GM21528 (cell line): ENCODE measurements at regions not wholly inside any gene's neighbourhood (a gene's known extent, or its start where the extent isn't known, plus 50 kb on each side); places are given as distances from the start of the nearest gene placed in this dataset.

Experiments used
- ATAC-seq: cut with Tn5 transposase; IDR thresholded peaks from one replicate; pipeline ENCODE4 v1.9.1; 2021; ENCODE audit warnings: mild to moderate bottlenecking, moderate library complexity; ENCODE audit not compliant: unreplicated experiment, low FRiP score

GRCh38 chr15:47212222-47213010 lies 504.9 kb upstream of the SEMA6D start:
- no peak for ATAC-seq

GRCh38 chr15:47213883-47214282 lies 503.4 kb upstream of the SEMA6D start:
- no peak for ATAC-seq

- no peak for ATAC-seq
These were observed 499.0 kb upstream of the SEMA6D start for GRCh38 chr15:47218295-47218694.

GRCh38 chr15:47244361-47244760 lies 472.9 kb upstream of the SEMA6D start:
- no peak for ATAC-seq

GRCh38 chr15:47246317-47246716 lies 471.0 kb upstream of the SEMA6D start:
- no peak for ATAC-seq

- ATAC-seq, result no peak
These were observed 458.8 kb upstream of the SEMA6D start for GRCh38 chr15:47258521-47258920.

- no peak for ATAC-seq
These were observed 451.6 kb upstream of the SEMA6D start for GRCh38 chr15:47265686-47266085.

- ATAC-seq, result no peak
These were observed 450.7 kb upstream of the SEMA6D start for GRCh38 chr15:47266566-47266965.

- no peak for ATAC-seq
These were observed 443.4 kb upstream of the SEMA6D start for GRCh38 chr15:47273864-47274263.

GRCh38 chr15:47283246-47283645 lies 434.1 kb upstream of the SEMA6D start:
- no peak for ATAC-seq

GRCh38 chr15:47288794-47289193 lies 428.5 kb upstream of the SEMA6D start:
- no peak for ATAC-seq

- no peak for ATAC-seq
These were observed 427.6 kb upstream of the SEMA6D start for GRCh38 chr15:47289656-47290055.

GRCh38 chr15:47291767-47292166 lies 425.5 kb upstream of the SEMA6D start:
- no peak for ATAC-seq

- no peak for ATAC-seq
These were observed 424.6 kb upstream of the SEMA6D start for GRCh38 chr15:47292638-47293190.

GRCh38 chr15:47293466-47294162 lies 423.7 kb upstream of the SEMA6D start:
- ATAC-seq, result no peak

- no peak for ATAC-seq
These were observed 422.5 kb upstream of the SEMA6D start for GRCh38 chr15:47294765-47295259.

GRCh38 chr15:47296881-47297280 lies 420.4 kb upstream of the SEMA6D start:
- no peak for ATAC-seq

GRCh38 chr15:47299846-47300434 lies 417.4 kb upstream of the SEMA6D start:
- ATAC-seq, result no peak

GRCh38 chr15:47300596-47300995 lies 416.7 kb upstream of the SEMA6D start:
- ATAC-seq, result no peak

- no peak for ATAC-seq
These were observed 415.8 kb upstream of the SEMA6D start for GRCh38 chr15:47301481-47301880.

- ATAC-seq, result no peak
These were observed 412.6 kb upstream of the SEMA6D start for GRCh38 chr15:47304656-47305055.
